HCT116 (cell line): ENCODE measurements at regions not wholly inside any gene's neighbourhood (a gene's known extent, or its start where the extent isn't known, plus 50 kb on each side); places are given as distances from the start of the nearest gene placed in this dataset.

ENCODE experiments used
- ATAC-seq: fragments of 200-7000 bp; cut with Tn5 transposase; 2 replicates; pipeline ENCODE4 v1.9.1; 2020; ENCODE audit warnings: mild to moderate bottlenecking, moderate library complexity
- BruUV-seq: library from RNA; stranded (reverse); fragments of 400-500 nt; replicated peaks from 2 replicates; lab custom pipeline; 2021; lab: Mats Ljungman, UMichigan
- CTCF ChIA-PET: fragments of 300-600 bp; sonication (Branson Sonifier 250); formaldehyde crosslinking; loops from one replicate; lab custom pipeline; 2021; ENCODE audit warnings: antibody characterized with exemption; lab: Charles Lee
- POLR2A ChIA-PET: fragments of 300-600, 350-600 bp; sonication (Branson Sonifier 250); formaldehyde crosslinking; loops from one replicate; lab custom pipeline; 2021; ENCODE audit warnings: antibody characterized with exemption; lab: Charles Lee
- RAD21 ChIA-PET, 2 experiments: fragments of 300-600 bp; sonication (Branson Sonifier 250); formaldehyde crosslinking; loops; one replicate each; lab custom pipeline; 2023; ENCODE audit warnings: low total read pairs in 2 of 2; ENCODE audit not compliant: uncharacterized antibody in 2 of 2, unreplicated experiment in 2 of 2, low non-redundant PET in 1 of 2; lab: Charles Lee
- DNase-seq: peaks from one replicate; pipeline ENCODE4 v3.0.0-alpha.2; 2010; ENCODE audit warnings: low read depth, low spot score
- H2AFZ ChIP-seq: fragments of 200-600 bp; shearing (Covaris generic), sonication (generic); 2 replicates; pipeline ENCODE4 v1.6.1; 2017; ENCODE audit warnings: low read depth, mixed run types, mixed read lengths, antibody characterized with exemption, low read length; ENCODE audit not compliant: poor library complexity, severe bottlenecking
- H3K27ac ChIP-seq: 2 replicates; pipeline ENCODE4 v1.5.1; 2012; ENCODE audit warnings: low read depth, low read length
- H3K27me3 ChIP-seq: fragments of 200-600 bp; sonication (generic); 2 replicates; pipeline ENCODE4 v1.6.1; 2016; ENCODE audit warnings: mixed run types, low read length, mixed read lengths; ENCODE audit not compliant: insufficient read depth
- H3K36me3 ChIP-seq, 2 experiments: fragments of 200-500 bp in 1 of 2; fragments of 200-600 bp in 1 of 2; sonication (Bioruptor generic) in 1 of 2; sonication (generic) in 1 of 2; 2 replicates each; pipeline versions ENCODE4 v1.5.1 to v1.6.1; 2014 to 2016; ENCODE audit warnings: low read length in 2 of 2, inconsistent platforms in 1 of 2, mixed read lengths in 1 of 2, mixed run types in 1 of 2; ENCODE audit not compliant: insufficient read depth in 2 of 2, control insufficient read depth in 1 of 2
- H3K4me1 ChIP-seq, 2 experiments: fragments of 200-600 bp in 1 of 2; sonication (generic) in 1 of 2; 2 replicates each; pipeline versions ENCODE4 v1.5.1 to v1.6.1; 2012 to 2017; ENCODE audit warnings: low read length in 2 of 2, inconsistent platforms in 1 of 2, mild to moderate bottlenecking in 1 of 2, mixed read lengths in 1 of 2, mixed run types in 1 of 2, moderate library complexity in 1 of 2; ENCODE audit not compliant: insufficient read depth in 2 of 2, control insufficient read depth in 1 of 2
- H3K4me2 ChIP-seq: fragments of 200-600 bp; sonication (generic); 2 replicates; pipeline ENCODE4 v1.6.1; 2017; ENCODE audit warnings: mixed run types, low read length, mixed read lengths
- H3K4me3 ChIP-seq, 2 experiments: fragments of 200-600 bp in 1 of 2; sonication (generic) in 1 of 2; replicated peaks in 1 of 2; 2 replicates each; pipeline ENCODE4 v1.5.1; 2011 to 2016; ENCODE audit warnings: low read length in 2 of 2, control low read depth in 1 of 2, low read depth in 1 of 2, mild to moderate bottlenecking in 1 of 2, mixed read lengths in 1 of 2, mixed run types in 1 of 2
- H3K79me2 ChIP-seq: fragments of 200-600 bp; sonication (generic); 2 replicates; pipeline ENCODE4 v1.6.1; 2017; ENCODE audit warnings: mild to moderate bottlenecking, mixed run types, low read length, moderate library complexity, mixed read lengths; ENCODE audit not compliant: insufficient read depth
- H3K9ac ChIP-seq: fragments of 200-600 bp; sonication (generic); 2 replicates; pipeline ENCODE4 v1.6.1; 2016; ENCODE audit warnings: low read length, mixed read lengths
- H3K9me2 ChIP-seq: fragments of 200-600 bp; sonication (generic), shearing (Covaris generic); 2 replicates; pipeline ENCODE4 v1.6.1; 2017; ENCODE audit warnings: mixed run types, mild to moderate bottlenecking, moderate library complexity; ENCODE audit not compliant: insufficient read depth
- H3K9me3 ChIP-seq, 2 experiments: fragments of 200-500 bp in 1 of 2; fragments of 200-600 bp in 1 of 2; sonication (Bioruptor generic) in 1 of 2; sonication (generic) in 1 of 2; 2 replicates each; pipeline ENCODE4 v1.6.1; 2014 to 2017; ENCODE audit warnings: low read length in 2 of 2, mixed read lengths in 2 of 2, inconsistent platforms in 1 of 2, low read depth in 1 of 2, mild to moderate bottlenecking in 1 of 2, mixed run types in 1 of 2, moderate library complexity in 1 of 2; ENCODE audit not compliant: control insufficient read depth in 1 of 2, insufficient read depth in 1 of 2
- H4K20me1 ChIP-seq: fragments of 200-600 bp; sonication (generic), shearing (Covaris generic); 2 replicates; pipeline ENCODE4 v1.6.1; 2017; ENCODE audit warnings: mixed run types, mild to moderate bottlenecking, moderate library complexity; ENCODE audit not compliant: insufficient read depth
- CBX3 ChIP-seq: IDR thresholded peaks from 2 replicates; pipeline ENCODE4 v1.6.1; 2012; ENCODE audit warnings: low read depth
- CTCF ChIP-seq, 3 experiments: fragments of 200-600 bp in 1 of 3; sonication (generic) in 1 of 3; IDR thresholded peaks in 2 of 3; conservative IDR thresholded peaks in 1 of 3; 2 replicates each; pipeline ENCODE4 v1.5.1; 2012 to 2017; ENCODE audit warnings: low read depth in 2 of 3, low read length in 2 of 3, antibody characterized with exemption in 1 of 3, borderline replicate concordance in 1 of 3, control low read depth in 1 of 3, mild to moderate bottlenecking in 1 of 3, mixed read lengths in 1 of 3, mixed run types in 1 of 3, moderate library complexity in 1 of 3; ENCODE audit not compliant: insufficient read depth in 1 of 3
- EGR1 ChIP-seq: IDR thresholded peaks from 2 replicates; pipeline ENCODE4 v1.6.1; 2012; ENCODE audit warnings: low read depth
- EZH2 ChIP-seq: fragments of 200-600 bp; sonication (generic); IDR thresholded peaks from 2 replicates; pipeline ENCODE4 v1.6.1; 2017; ENCODE audit warnings: antibody characterized with exemption, mixed run types
- ZFX ChIP-seq: fragments of 450-650 bp; IDR thresholded peaks from 2 replicates; pipeline ENCODE4 v1.6.1; 2017
- intact Hi-C: fragments of 100-400 bp; cut with micrococcal nuclease; formaldehyde crosslinking; loops from 2 replicates; pipeline ENCODE4 v1.10.0; 2022

DNA sequence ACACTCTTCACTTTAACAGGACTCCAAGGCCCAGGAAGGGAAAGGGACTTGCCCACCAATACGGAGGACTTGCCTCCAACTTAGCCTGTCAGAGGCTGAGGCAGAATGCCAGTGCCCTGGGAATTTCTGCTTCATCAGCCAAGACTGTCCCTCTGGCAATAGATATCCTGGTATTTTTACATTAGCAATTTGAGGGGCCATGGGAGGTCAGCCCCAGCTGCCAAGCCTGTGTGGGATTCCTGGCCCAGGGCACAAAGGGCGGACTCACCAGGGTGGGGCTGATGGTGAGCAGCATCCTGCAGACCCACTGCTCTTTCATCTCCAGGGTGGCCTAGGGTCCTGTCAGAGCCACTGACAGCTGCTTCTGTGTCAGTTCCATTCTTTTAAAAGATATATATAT is 78.3 kb upstream of the CIBAR2 start:
- intact Hi-C loops = no loop called here
- Histone ChIP-seq H3K9me2 (no peaks in the 10 kb centered on the region), H3K9me3 (no peaks in the 10 kb centered on the region), H3K4me3 (no peak overlapping the region), H3K27me3 (no peaks in the 10 kb centered on the region), H3K79me2 (peaks cover 12% of the 10 kb centered on the region; the same call in 1 of the 2 replicates)
- RAD21 ChIA-PET = no interaction called here
- TF ChIP-seq CBX3 = no peak
- TF ChIP-seq, all 23 proteins: peak for 0
- ATAC-seq (no peak), DNase-seq (no peak)
- H2AFZ ChIP-seq = no peak overlapping the region
- no peak overlapping the region for H3K4me2 ChIP-seq
- no peak overlapping the region for H3K9ac ChIP-seq
- no TSS peak for BruUV-seq
- peaks cover 0 to 6% of the 10 kb centered on the region in 2 experiments; a peak in 1 of 4 replicates for H3K4me1 ChIP-seq
- no peak overlapping the region for H3K27ac ChIP-seq
- H4K20me1 ChIP-seq = no peaks in the 10 kb centered on the region
- POLR2A ChIA-PET = no interaction called here
- H3K36me3 ChIP-seq = peaks cover 0 to 4% of the 10 kb centered on the region in 2 experiments; a peak in 1 of 4 replicates
- CTCF ChIA-PET = no interaction called here

GRCh38 chr16:85191341-85191965 is 79.2 kb upstream of the CIBAR2 start:
- no peak overlapping the region for H3K9ac ChIP-seq
- H3K27ac ChIP-seq = no peak overlapping the region
- no peaks in the 10 kb centered on the region for H3K36me3 ChIP-seq
- no peaks in the 10 kb centered on the region for H3K9me2 ChIP-seq
- no peak overlapping the region for H2AFZ ChIP-seq
- no peak overlapping the region for H3K4me2 ChIP-seq
- H3K9me3 ChIP-seq = no peaks in the 10 kb centered on the region
- intact Hi-C loops = no loop called here
- no TSS peak for BruUV-seq
- peaks cover 12% of the 10 kb centered on the region; the same call in 1 of the 2 replicates for H3K79me2 ChIP-seq
- DNase-seq = no peak
- ChIA-PET CTCF (no interaction called here), RAD21 (no interaction called here), POLR2A (no interaction called here)
- H3K27me3 ChIP-seq = no peaks in the 10 kb centered on the region
- H3K4me1 ChIP-seq = peaks cover 0 to 6% of the 10 kb centered on the region in 2 experiments; a peak in 1 of 4 replicates
- no peaks in the 10 kb centered on the region for H4K20me1 ChIP-seq
- ATAC-seq = no peak
- no peak overlapping the region for H3K4me3 ChIP-seq
- TF ChIP-seq EZH2 (no peak), CTCF (IDR thresholded peaks at IDR 0.05 in 2 of 3, conservative IDR thresholded peaks at IDR 0.05 in 1 of 3; ENCODE audit: borderline replicate concordance in 1 of 3, insufficient read depth in 1 of 3, low read depth in 2 of 3, low read length in 2 of 3) (no peak), CBX3 (no peak), EGR1 (no peak), ZFX (no peak)
